CD14-positive monocyte (primary cell): ENCODE measurements at regions not wholly inside any gene's neighbourhood (a gene's known extent, or its start where the extent isn't known, plus 50 kb on each side); places are given as distances from the start of the nearest gene placed in this dataset.

Experiments used
- DNase-seq, 3 donors: peaks; one replicate each; pipeline ENCODE4 v3.0.0-alpha.2; 2011 to 2022
- H2AFZ ChIP-seq: 2 replicates; pipeline ENCODE4 v1.6.0; 2012; ENCODE audit warnings: mild to moderate bottlenecking, low read depth, low read length, inconsistent platforms; ENCODE audit not compliant: insufficient read depth, poor library complexity, severe bottlenecking
- H3K27ac ChIP-seq, 2 donors: 1 replicate in 1 of 2; 2 replicates in 1 of 2; pipeline ENCODE4 v1.5.1; 2012 to 2013; ENCODE audit warnings: low read length in 2 of 2, control low read depth in 1 of 2, inconsistent platforms in 1 of 2, low read depth in 1 of 2, mild to moderate bottlenecking in 1 of 2
- H3K27me3 ChIP-seq, 2 donors: one replicate each; pipeline versions ENCODE4 v1.6.0 to v1.6.1; 2011 to 2013; ENCODE audit warnings: low read length in 2 of 2; ENCODE audit not compliant: control insufficient read depth in 2 of 2, insufficient read depth in 2 of 2
- H3K36me3 ChIP-seq, 2 donors: replicated peaks in 1 of 2; 1 replicate in 1 of 2; 2 replicates in 1 of 2; pipeline versions ENCODE4 v1.5.1 to v1.6.1; 2012 to 2013; ENCODE audit warnings: low read length in 2 of 2, control low read depth in 1 of 2, inconsistent platforms in 1 of 2, mild to moderate bottlenecking in 1 of 2; ENCODE audit not compliant: insufficient read depth in 2 of 2, control insufficient read depth in 1 of 2
- H3K4me1 ChIP-seq, 2 donors: 1 replicate in 1 of 2; 2 replicates in 1 of 2; pipeline versions ENCODE4 v1.5.1 to v1.6.1; 2012 to 2013; ENCODE audit warnings: low read length in 2 of 2, control low read depth in 1 of 2, inconsistent platforms in 1 of 2, mild to moderate bottlenecking in 1 of 2, moderate library complexity in 1 of 2; ENCODE audit not compliant: insufficient read depth in 2 of 2, control insufficient read depth in 1 of 2
- H3K4me2 ChIP-seq: replicated peaks from 2 replicates; pipeline ENCODE3; 2012; ENCODE audit warnings: low read length, moderate library complexity, mild to moderate bottlenecking; ENCODE audit not compliant: poor library complexity, severe bottlenecking; ENCODE audit errors: extremely low read depth
- H3K4me3 ChIP-seq, 3 experiments: fragments of 200-600 bp in 1 of 3; sonication (generic) in 1 of 3; replicated peaks in 1 of 3; 1 replicate in 2 of 3; 2 replicates in 1 of 3; pipeline ENCODE4 v1.5.1; 2011 to 2013; ENCODE audit warnings: low read length in 3 of 3, mild to moderate bottlenecking in 3 of 3, control low read depth in 2 of 3, low read depth in 2 of 3, inconsistent platforms in 1 of 3, moderate library complexity in 1 of 3
- H3K79me2 ChIP-seq: 2 replicates; pipeline ENCODE4 v1.6.0; 2012; ENCODE audit warnings: mild to moderate bottlenecking, control low read depth, inconsistent platforms, low read length, moderate library complexity; ENCODE audit not compliant: insufficient read depth
- H3K9ac ChIP-seq: 2 replicates; pipeline ENCODE4 v1.6.0; 2017; ENCODE audit warnings: low read length, mild to moderate bottlenecking; ENCODE audit not compliant: insufficient read depth, poor library complexity, severe bottlenecking
- H3K9me3 ChIP-seq, 2 donors: replicated peaks in 1 of 2; 1 replicate in 1 of 2; 2 replicates in 1 of 2; pipeline versions ENCODE4 v1.5.1 to v1.6.1; 2012 to 2013; ENCODE audit warnings: low read length in 2 of 2, control low read depth in 1 of 2; ENCODE audit not compliant: control insufficient read depth in 1 of 2, insufficient read depth in 1 of 2
- H4K20me1 ChIP-seq: 2 replicates; pipeline ENCODE4 v1.6.0; 2012; ENCODE audit warnings: mild to moderate bottlenecking, low read length, control low read depth, moderate library complexity; ENCODE audit not compliant: insufficient read depth
- H3K27ac Mint-ChIP-seq, 7 donors: one replicate each; pipeline ENCODE4 v1.8.0; 2020; ENCODE audit warnings: mild to moderate bottlenecking in 7 of 7, mixed read lengths in 7 of 7, moderate library complexity in 6 of 7, inconsistent platforms in 2 of 7
- H3K27me3 Mint-ChIP-seq, 3 donors: one replicate each; pipeline ENCODE4 v1.8.0; 2021 to 2022; ENCODE audit warnings: low read depth in 3 of 3, mild to moderate bottlenecking in 3 of 3, mixed read lengths in 3 of 3, moderate library complexity in 3 of 3, inconsistent platforms in 1 of 3
- H3K36me3 Mint-ChIP-seq, 2 donors: one replicate each; pipeline ENCODE4 v1.8.0; 2020; ENCODE audit warnings: mixed read lengths in 2 of 2, inconsistent platforms in 1 of 2, mild to moderate bottlenecking in 1 of 2
- H3K4me1 Mint-ChIP-seq: one replicate; pipeline ENCODE4 v1.8.0; 2020; ENCODE audit warnings: mild to moderate bottlenecking, mixed read lengths
- H3K4me3 Mint-ChIP-seq, 2 donors: one replicate each; pipeline ENCODE4 v1.8.0; 2020; ENCODE audit warnings: mild to moderate bottlenecking in 2 of 2, mixed read lengths in 2 of 2, moderate library complexity in 1 of 2
- H3K9me3 Mint-ChIP-seq, 7 donors: one replicate each; pipeline ENCODE4 v1.8.0; 2020 to 2022; ENCODE audit warnings: mixed read lengths in 7 of 7, mild to moderate bottlenecking in 6 of 7, moderate library complexity in 6 of 7, inconsistent platforms in 2 of 7
- WGBS: methylation state at CpG from one replicate; pipeline ENCODE4 v1.1.5; 2013; ENCODE audit warnings: missing lambda C conversion rate; ENCODE audit not compliant: insufficient coverage; 5-methylcytosine and 5-hydroxymethylcytosine counted together
- intact Hi-C, 2 donors: fragments of 100-400 bp; cut with micrococcal nuclease; formaldehyde crosslinking; loops; one replicate each; pipeline versions ENCODE4 v1.15.0 to v1.15.1; 2023
- TF ChIP-seq, protein P1 (sequence below): fragments of 200-600 bp; IDR thresholded peaks from one replicate; pipeline ENCODE4 v1.8.0; 2022; ENCODE audit warnings: antibody characterized with exemption, mild to moderate bottlenecking

DNA sequence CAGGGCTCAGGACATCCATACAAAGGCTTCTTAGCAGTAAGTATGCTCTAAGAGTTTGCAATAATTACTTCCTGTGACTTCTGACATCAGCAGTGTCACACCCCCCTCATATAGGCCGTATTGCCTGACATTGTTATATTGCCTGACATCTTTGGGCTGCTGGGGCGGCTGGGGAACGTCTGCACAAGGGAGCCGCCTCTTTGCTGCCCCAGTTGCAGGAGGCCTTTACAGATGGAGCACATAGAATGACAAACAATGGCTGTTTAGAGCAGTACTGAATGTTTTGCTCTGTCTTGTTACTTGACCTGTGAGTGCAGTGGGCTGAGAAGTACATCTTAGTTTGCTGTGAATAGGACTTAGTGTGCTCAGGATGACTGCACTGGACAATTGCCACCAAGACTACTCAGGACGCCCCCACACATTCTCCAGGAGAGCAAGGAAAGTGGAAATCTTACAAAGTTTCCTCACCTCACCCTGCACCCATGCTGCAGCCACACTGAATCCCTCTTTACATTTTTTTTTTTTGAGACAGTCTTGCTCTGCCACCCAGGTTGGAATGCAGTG, 65.4 kb upstream of the SPOCK1 start:
- peak overlapping the region; percentile 70 for H2AFZ ChIP-seq
- peak overlapping the region; percentile 15 to 82 for H3K27ac ChIP-seq
- intact Hi-C loops, result no loop called here
- no peaks in the 10 kb centered on the region for H3K9me3 ChIP-seq
- peaks cover 51 to 69% of the 10 kb centered on the region in 2 donors for H3K4me1 ChIP-seq
- peaks cover 9 to 16% of the 10 kb centered on the region in 2 donors for H3K36me3 Mint-ChIP-seq
- H3K27me3 Mint-ChIP-seq, result peaks cover 0 to 7% (median 3%) of the 10 kb centered on the region in 3 donors
- H3K4me1 Mint-ChIP-seq, result peaks cover 66% of the 10 kb centered on the region
- no peaks in the 10 kb centered on the region for H3K79me2 ChIP-seq
- peak overlapping the region; percentile 5 to 67 (median 40) for H3K4me3 ChIP-seq
- peak overlapping the region; percentile 83 to 94 (median 90) for H3K27ac Mint-ChIP-seq
- TF ChIP-seq, protein P1, sequence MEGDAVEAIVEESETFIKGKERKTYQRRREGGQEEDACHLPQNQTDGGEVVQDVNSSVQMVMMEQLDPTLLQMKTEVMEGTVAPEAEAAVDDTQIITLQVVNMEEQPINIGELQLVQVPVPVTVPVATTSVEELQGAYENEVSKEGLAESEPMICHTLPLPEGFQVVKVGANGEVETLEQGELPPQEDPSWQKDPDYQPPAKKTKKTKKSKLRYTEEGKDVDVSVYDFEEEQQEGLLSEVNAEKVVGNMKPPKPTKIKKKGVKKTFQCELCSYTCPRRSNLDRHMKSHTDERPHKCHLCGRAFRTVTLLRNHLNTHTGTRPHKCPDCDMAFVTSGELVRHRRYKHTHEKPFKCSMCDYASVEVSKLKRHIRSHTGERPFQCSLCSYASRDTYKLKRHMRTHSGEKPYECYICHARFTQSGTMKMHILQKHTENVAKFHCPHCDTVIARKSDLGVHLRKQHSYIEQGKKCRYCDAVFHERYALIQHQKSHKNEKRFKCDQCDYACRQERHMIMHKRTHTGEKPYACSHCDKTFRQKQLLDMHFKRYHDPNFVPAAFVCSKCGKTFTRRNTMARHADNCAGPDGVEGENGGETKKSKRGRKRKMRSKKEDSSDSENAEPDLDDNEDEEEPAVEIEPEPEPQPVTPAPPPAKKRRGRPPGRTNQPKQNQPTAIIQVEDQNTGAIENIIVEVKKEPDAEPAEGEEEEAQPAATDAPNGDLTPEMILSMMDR, result no peak
- peak overlapping the region; percentile 60 to 76 for H3K4me3 Mint-ChIP-seq
- peak; percentile 35 to 52 (median 36) for DNase-seq
- 0% methylated on average over 4 of the region's 5 CpGs for WGBS
- peak overlapping the region; percentile 73 for H3K4me2 ChIP-seq
- peaks cover 0 to 3% (median 0%) of the 10 kb centered on the region in 7 donors for H3K9me3 Mint-ChIP-seq
- no peaks in the 10 kb centered on the region for H4K20me1 ChIP-seq
- peak overlapping the region; percentile 18 for H3K9ac ChIP-seq
- no peaks in the 10 kb centered on the region for H3K27me3 ChIP-seq
- H3K36me3 ChIP-seq, result no peaks in the 10 kb centered on the region

DNA sequence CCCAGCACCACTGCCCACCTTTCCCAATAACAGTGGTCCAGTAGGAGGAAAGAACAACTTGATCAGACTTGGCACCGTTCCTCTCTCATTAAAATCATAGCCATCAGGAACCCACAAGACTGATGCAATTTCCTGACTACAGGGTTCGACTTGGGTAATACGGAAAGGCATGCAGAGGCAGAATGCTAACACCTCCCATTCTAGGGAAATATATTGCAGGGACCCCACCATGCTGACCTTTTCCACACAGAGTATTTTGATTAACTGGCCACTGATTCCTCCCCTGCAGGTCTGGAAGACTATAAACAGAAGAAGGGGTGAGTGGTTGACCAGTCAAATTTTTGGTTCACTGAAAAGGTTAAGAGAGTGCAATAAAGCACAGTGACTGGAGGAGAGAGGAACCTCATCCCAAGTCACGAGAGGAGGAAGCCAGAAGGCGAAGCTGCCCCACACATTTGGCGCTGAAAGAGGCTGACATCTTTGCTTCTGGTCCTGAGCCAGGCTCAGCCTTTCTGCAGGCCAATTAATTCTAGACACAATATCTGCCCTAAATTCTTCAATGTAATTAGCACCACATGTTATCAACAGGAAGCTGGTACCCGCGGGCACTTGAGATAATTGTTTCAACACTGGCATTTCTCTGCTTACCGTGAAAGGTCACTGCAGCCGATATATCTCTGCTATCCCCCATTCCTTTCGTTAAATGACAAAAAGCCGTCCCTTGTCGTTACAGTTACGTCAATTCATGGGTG, 64.7 kb upstream of the SPOCK1 start:
- Mint-ChIP-seq H3K4me1 (peaks cover 66% of the 10 kb centered on the region), H3K27me3 (peaks cover 0 to 7% (median 2%) of the 10 kb centered on the region in 3 donors), H3K36me3 (peaks cover 14 to 16% of the 10 kb centered on the region in 2 donors), H3K27ac (peak overlapping the region; percentile 83 to 94 (median 90)), H3K9me3 (peaks cover 0 to 3% (median 0%) of the 10 kb centered on the region in 7 donors), H3K4me3 (peak overlapping the region; percentile 60 to 76)
- intact Hi-C loops, result no loop called here
- Histone ChIP-seq H4K20me1 (no peaks in the 10 kb centered on the region), H3K79me2 (no peaks in the 10 kb centered on the region), H2AFZ (peak overlapping the region; percentile 70), H3K27me3 (no peaks in the 10 kb centered on the region), H3K9me3 (no peaks in the 10 kb centered on the region), H3K4me3 (peak overlapping the region; percentile 5 to 67 (median 40)), H3K9ac (peak overlapping the region; percentile 18), H3K36me3 (no peaks in the 10 kb centered on the region), H3K4me2 (peak overlapping the region; percentile 73), H3K27ac (peak overlapping the region; percentile 60 to 82), H3K4me1 (peaks cover 51 to 69% of the 10 kb centered on the region in 2 donors)
- 3% methylated on average over 6 of the region's 14 CpGs for whole genome bisulfite sequencing
- TF ChIP-seq, protein P1, result no peak
- peak; percentile 48 to 80 (median 57) for DNase-seq
